ENCODE measurements at regions not wholly inside any gene's neighbourhood (a gene's known extent, or its start where the extent isn't known, plus 50 kb on each side); places are given as distances from the start of the nearest gene placed in this dataset.
A peak's percentile ranks its signal among the peaks of the same experiment; 100 is the strongest.

DNA sequence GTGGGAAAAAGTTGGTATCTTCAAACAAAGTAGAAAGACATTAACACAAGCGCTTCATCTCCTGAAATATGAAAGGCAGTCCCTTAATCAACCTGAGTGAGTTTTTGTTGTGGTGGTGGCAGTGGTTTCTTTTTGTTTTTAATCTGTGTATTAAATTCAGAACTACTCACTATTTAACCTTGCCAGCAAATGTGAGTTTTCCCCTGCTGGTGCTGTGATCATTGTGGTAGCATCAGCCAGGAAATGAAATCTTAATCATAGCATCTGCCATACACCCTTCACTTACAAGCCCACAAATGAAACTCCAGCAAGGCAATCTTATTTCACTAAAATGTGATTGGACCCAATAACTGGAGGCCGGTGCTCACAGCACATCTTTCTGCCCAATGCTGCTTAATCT, 229.7 kb downstream of the SHOX2 start:
- TF ChIP-seq CTCF (conservative IDR thresholded peaks at IDR 0.05; ENCODE audit: low read depth, low read length), result no peak
- no peak for DNase-seq (ENCODE audit: low read depth)
- no peak overlapping the region for H3K4me3 ChIP-seq (ENCODE audit: low read depth, low read length)

DNA sequence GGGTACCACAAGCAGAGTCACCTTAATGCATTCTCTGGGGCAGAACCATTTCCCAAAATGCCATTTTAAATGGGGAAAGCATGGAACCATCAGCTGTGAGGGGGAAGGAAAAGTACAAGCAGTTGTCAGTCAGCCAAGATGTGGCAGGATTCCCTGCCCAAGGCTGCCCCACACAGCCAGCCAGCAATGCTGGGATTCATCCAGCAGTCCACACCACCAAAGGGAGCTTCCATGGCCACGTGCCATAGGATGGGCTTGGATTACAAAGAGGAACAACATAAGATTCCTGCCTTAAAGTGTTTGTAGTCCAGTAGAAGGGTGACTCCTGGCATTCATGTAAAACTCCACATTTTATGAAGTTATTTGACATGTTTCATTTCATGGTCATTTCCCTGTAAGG, 233.3 kb downstream of the SHOX2 start:
- H3K4me3 ChIP-seq (ENCODE audit: low read depth, low read length), result no peak overlapping the region
- no peak for DNase-seq (ENCODE audit: low read depth)
- no peak for TF ChIP-seq CTCF (conservative IDR thresholded peaks at IDR 0.05; ENCODE audit: low read depth, low read length)

DNA sequence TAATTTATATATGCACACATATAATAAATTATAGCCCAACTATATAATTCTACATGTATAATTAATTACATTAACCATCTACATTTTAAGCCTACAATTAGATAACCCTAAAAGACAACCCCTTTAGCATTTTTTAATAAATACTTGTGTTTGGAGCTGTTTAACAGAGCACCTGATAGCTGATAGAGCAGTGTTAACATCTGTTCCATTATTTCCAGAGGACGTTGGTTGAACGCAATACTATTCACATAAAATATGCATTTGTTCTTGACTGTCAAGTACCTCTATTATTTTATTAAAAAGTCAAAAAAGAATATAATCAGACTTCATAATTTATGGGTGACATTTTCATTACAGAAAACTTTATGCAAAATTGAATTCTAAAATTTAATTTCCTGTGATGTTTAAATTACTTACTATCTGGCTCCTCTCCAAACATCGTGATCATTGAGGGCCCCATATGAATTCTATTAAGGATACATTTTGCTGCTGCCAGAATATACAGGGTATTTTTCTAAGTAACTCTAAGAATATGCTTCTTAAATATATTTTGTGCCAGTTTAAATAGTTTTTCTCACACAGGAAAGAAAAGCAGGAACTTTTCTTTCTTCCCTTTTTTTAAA, 234.3 kb downstream of the SHOX2 start:
- TF ChIP-seq CTCF (conservative IDR thresholded peaks at IDR 0.05; ENCODE audit: low read depth, low read length), result no peak

GRCh38 chr3:157871248-157871647, 235.0 kb downstream of the SHOX2 start:
- H3K4me3 ChIP-seq (ENCODE audit: low read depth, low read length), result no peak overlapping the region
- TF ChIP-seq CTCF (conservative IDR thresholded peaks at IDR 0.05; ENCODE audit: low read depth, low read length), result no peak
- no peak for DNase-seq (ENCODE audit: low read depth)

More for the DNA sequence above, 234.3 kb downstream of the SHOX2 start:
- DNase-seq (ENCODE audit: low read depth), result no peak
- H3K4me3 ChIP-seq (ENCODE audit: low read depth, low read length), result no peak overlapping the region

- no peak for TF ChIP-seq CTCF (conservative IDR thresholded peaks at IDR 0.05; ENCODE audit: low read depth, low read length)
- H3K4me3 ChIP-seq (ENCODE audit: low read depth, low read length), result no peak overlapping the region
- no peak for DNase-seq (ENCODE audit: low read depth)
Measured at GRCh38 chr3:157868946-157869345, 237.3 kb downstream of the SHOX2 start.

DNA sequence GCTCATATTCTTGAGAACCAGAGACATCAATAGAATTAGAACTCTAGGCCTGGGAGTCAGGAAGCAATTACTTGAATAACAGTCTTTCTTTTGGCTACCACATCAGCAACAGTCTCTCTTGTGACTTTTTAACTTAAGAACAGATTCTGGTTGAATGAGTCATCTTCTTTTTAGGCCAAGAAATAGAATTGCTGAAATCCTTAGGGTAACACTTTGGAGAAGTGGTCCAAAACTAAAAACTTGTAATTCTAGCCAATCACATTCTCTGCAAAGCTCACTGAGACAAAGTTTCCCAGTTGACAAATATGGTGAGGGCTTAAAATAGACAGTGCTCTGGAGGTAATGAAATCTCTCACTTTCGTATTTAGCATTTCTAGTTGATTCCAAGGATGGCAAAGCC, 238.0 kb downstream of the SHOX2 start:
- H3K4me3 ChIP-seq (ENCODE audit: low read depth, low read length), result no peak overlapping the region
- no peak for TF ChIP-seq CTCF (conservative IDR thresholded peaks at IDR 0.05; ENCODE audit: low read depth, low read length)
- DNase-seq (ENCODE audit: low read depth), result no peak

GRCh38 chr3:157865352-157866000, 240.7 kb downstream of the SHOX2 start:
- peak; percentile 66 for TF ChIP-seq CTCF (conservative IDR thresholded peaks at IDR 0.05; ENCODE audit: low read depth, low read length)
- no peak overlapping the region for H3K4me3 ChIP-seq (ENCODE audit: low read depth, low read length)
- DNase-seq (ENCODE audit: low read depth), result no peak
